Aorta (tissue), 5 donors: ENCODE measurements at regions not wholly inside any gene's neighbourhood (a gene's known extent, or its start where the extent isn't known, plus 50 kb on each side); places are given as distances from the start of the nearest gene placed in this dataset.
"Not testable (repeated sequence)": the region's sequence is repeated elsewhere in the genome, so short reads cannot be mapped to it uniquely, and the experiment has no call there.

ENCODE experiments used
- ATAC-seq: fragments of 200-7000 bp; cut with Tn5 transposase; one replicate; pipeline ENCODE4 v1.9.1; 2022; ENCODE audit warnings: moderate library complexity; ENCODE audit not compliant: low FRiP score
- DNase-seq, 2 donors: peaks; one replicate each; pipeline ENCODE4 v3.0.0-alpha.2; 2020
- H3K27ac ChIP-seq, 2 donors: one replicate each; pipeline ENCODE4 v1.5.1; 2013; ENCODE audit warnings: low read length in 2 of 2, mild to moderate bottlenecking in 2 of 2, moderate library complexity in 2 of 2, control low read depth in 1 of 2, inconsistent platforms in 1 of 2, low read depth in 1 of 2
- H3K27me3 ChIP-seq, 2 donors: one replicate each; pipeline ENCODE4 v1.6.1; 2013; ENCODE audit warnings: control low read depth in 1 of 2, low read length in 1 of 2, mild to moderate bottlenecking in 1 of 2, moderate library complexity in 1 of 2; ENCODE audit not compliant: insufficient read depth in 2 of 2, control insufficient read depth in 1 of 2
- H3K36me3 ChIP-seq, 2 donors: one replicate each; pipeline ENCODE4 v1.6.1; 2013; ENCODE audit warnings: control low read depth in 1 of 2, low read length in 1 of 2, mild to moderate bottlenecking in 1 of 2; ENCODE audit not compliant: insufficient read depth in 2 of 2, control insufficient read depth in 1 of 2
- H3K4me1 ChIP-seq, 2 donors: one replicate each; pipeline ENCODE4 v1.6.1; 2013; ENCODE audit warnings: low read length in 2 of 2, control low read depth in 1 of 2, mild to moderate bottlenecking in 1 of 2, moderate library complexity in 1 of 2; ENCODE audit not compliant: insufficient read depth in 2 of 2, control insufficient read depth in 1 of 2
- H3K4me3 ChIP-seq, 2 donors: one replicate each; pipeline ENCODE4 v1.5.1; 2013; ENCODE audit warnings: low read length in 2 of 2, control low read depth in 1 of 2, mild to moderate bottlenecking in 1 of 2
- H3K9me3 ChIP-seq: one replicate; pipeline ENCODE4 v1.6.1; 2013; ENCODE audit warnings: mild to moderate bottlenecking, low read length; ENCODE audit not compliant: control insufficient read depth
- WGBS, 2 donors: extraction: QIAGEN DNeasy Blood & Tissue Kit; methylation state at CpG; one replicate each; pipeline ENCODE4 v1.1.7; 2013; 5-methylcytosine and 5-hydroxymethylcytosine counted together
- intact Hi-C, 2 donors: fragments of 100-400 bp; cut with DNase I; formaldehyde crosslinking; loops; one replicate each; pipeline versions ENCODE4 v1.14.2 to v1.15.0; 2022
- donor health status: healthy with polysubstance abuse.
- donor health status: Bipolar disorder and iron deficiency.
- donor health status: DM: no; HTN: no; CAD: no.
- donor health status: DM: no; HTN: no; CAD: no.
- donor health status: DM: yes; HTN: yes; CAD: no.

DNA sequence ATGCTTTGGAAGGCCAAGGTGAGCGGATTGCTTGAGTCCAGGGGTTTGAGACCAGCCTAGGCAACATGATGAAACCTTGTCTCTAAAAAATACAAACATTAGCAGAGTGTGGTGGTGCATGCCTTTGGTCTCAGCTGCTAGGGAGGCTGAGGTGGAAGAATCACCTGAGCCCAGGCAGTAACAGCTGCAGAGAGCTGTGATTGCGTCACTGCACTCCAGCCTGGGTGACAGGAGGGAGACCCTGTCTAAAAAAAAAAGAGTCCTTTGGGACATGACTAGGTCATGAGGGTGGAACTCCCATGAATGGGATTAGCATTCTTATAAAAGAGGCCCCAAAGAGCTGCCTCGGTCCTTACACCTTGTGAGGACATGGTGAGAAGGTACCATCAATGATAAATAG, 436.0 kb upstream of the NR5A2 start:
- Histone ChIP-seq H3K4me1 (no peaks in the 10 kb centered on the region), H3K4me3 (no peak overlapping the region), H3K27ac (no peak overlapping the region), H3K36me3 (no peaks in the 10 kb centered on the region), H3K9me3 (no peaks in the 10 kb centered on the region), H3K27me3 (no peaks in the 10 kb centered on the region)
- no peak for ATAC-seq
- no peak for DNase-seq
- intact Hi-C loops, result no loop called here
- 89 to 91% methylated on average over 3 of the region's 3 CpGs for WGBS, 2 donors

GRCh38 chr1:199593475-199593874, 434.0 kb upstream of the NR5A2 start:
- Histone ChIP-seq H3K27me3 (no peaks in the 10 kb centered on the region), H3K4me1 (no peaks in the 10 kb centered on the region), H3K9me3 (no peaks in the 10 kb centered on the region), H3K4me3 (no peak overlapping the region), H3K27ac (no peak overlapping the region), H3K36me3 (no peaks in the 10 kb centered on the region)
- ATAC-seq (no peak), DNase-seq (no peak)
- intact Hi-C loops, result no loop called here
- WGBS, 2 donors, result 78 to 83% methylated on average over 6 of the region's 6 CpGs

DNA sequence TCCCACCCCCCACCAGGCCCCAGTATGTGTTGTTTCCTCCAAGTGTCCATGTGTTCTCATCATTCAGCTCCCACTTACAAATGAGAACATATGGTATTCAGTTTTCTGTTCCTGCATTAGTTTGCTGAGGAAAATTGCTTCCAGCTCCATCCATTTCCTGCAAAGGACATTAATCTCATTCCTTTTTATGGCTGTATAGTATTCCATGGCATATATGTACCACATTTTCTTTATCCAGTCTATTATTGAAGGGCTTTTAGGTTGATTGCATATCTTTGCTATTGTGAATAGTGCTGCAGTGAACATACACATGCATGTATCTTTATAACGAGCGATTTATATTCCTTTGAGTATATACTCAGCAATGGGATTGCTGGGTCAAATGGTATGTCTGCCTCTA, 431.1 kb upstream of the NR5A2 start:
- H3K27ac ChIP-seq, H3K4me3 ChIP-seq, H3K4me1 ChIP-seq, DNase-seq, intact Hi-C loops, ATAC-seq, H3K9me3 ChIP-seq, H3K27me3 ChIP-seq, H3K36me3 ChIP-seq: not testable (repeated sequence)
- WGBS, 2 donors, result 98% methylated on average over 2 of the region's 2 CpGs

- no peak overlapping the region for H3K4me3 ChIP-seq
- H3K36me3 ChIP-seq, result no peaks in the 10 kb centered on the region
- no peaks in the 10 kb centered on the region for H3K27me3 ChIP-seq
- H3K9me3 ChIP-seq, result no peaks in the 10 kb centered on the region
- no peaks in the 10 kb centered on the region for H3K4me1 ChIP-seq
- no peak overlapping the region for H3K27ac ChIP-seq
- intact Hi-C loops, result no loop called here
- DNase-seq, result no peak
- 75 to 94% methylated on average over 3 of the region's 3 CpGs for WGBS, 2 donors
- ATAC-seq, result no peak
Measured at GRCh38 chr1:199597152-199597551, 430.4 kb upstream of the NR5A2 start.

GRCh38 chr1:199608414-199608813, 419.1 kb upstream of the NR5A2 start:
- Histone ChIP-seq H3K36me3 (no peaks in the 10 kb centered on the region), H3K27me3 (no peaks in the 10 kb centered on the region), H3K4me1 (no peaks in the 10 kb centered on the region), H3K4me3 (no peak overlapping the region), H3K9me3 (no peaks in the 10 kb centered on the region), H3K27ac (no peak overlapping the region)
- ATAC-seq (no peak), DNase-seq (no peak)
- intact Hi-C loops, result no loop called here
- WGBS, 2 donors, result 86 to 90% methylated on average over 4 of the region's 4 CpGs

DNA sequence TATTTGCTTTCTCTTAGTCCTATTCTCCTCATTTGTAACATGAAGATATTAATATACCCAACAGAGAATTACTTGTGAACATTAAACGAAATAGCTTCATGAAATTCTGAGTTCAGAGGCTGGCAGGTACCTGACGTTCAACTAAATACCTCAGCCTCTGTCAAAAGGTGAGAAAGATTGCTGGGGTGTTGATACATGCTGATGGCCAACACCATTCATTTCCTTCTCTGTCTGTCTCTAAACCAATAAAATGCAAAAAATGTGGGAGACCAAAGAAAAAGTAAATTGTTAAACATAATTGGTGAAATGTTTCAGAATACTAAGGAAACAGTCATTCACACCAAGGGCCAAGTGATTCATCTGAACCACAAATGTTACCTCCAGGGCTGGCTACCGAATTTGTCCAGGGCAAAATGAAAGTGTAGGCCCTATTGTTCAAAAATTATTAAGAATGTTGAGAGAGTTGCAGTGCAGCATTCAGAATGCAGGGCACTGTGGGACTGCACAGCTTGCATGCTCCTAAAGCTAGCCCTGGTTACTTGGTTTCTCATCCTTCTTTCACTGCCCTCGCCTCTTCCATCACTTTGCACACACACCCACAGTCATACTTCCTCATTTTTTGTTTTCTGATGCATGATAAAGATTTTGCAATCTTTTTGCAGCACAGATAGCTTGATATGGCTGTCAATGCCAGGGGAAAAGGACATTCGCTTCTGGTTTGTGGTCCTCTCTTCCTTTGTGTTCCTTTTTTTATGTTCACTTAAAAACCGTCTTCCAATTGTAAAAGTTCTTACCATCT, 414.3 kb upstream of the NR5A2 start:
- Histone ChIP-seq H3K27ac (no peak overlapping the region), H3K4me1 (no peaks in the 10 kb centered on the region), H3K4me3 (no peak overlapping the region), H3K36me3 (no peaks in the 10 kb centered on the region), H3K27me3 (no peaks in the 10 kb centered on the region), H3K9me3 (no peaks in the 10 kb centered on the region)
- no peak for DNase-seq
- intact Hi-C loops, result no loop called here
- WGBS, 2 donors, result 58 to 71% methylated on average over 6 of the region's 6 CpGs
- ATAC-seq, result no peak

- H3K27ac ChIP-seq, result no peak overlapping the region
- no peak for ATAC-seq
- H3K4me3 ChIP-seq, result no peak overlapping the region
- H3K36me3 ChIP-seq, result no peaks in the 10 kb centered on the region
- no peak for DNase-seq
- H3K9me3 ChIP-seq, result no peaks in the 10 kb centered on the region
- intact Hi-C loops, result no loop called here
- H3K27me3 ChIP-seq, result no peaks in the 10 kb centered on the region
- 0 to 3% methylated on average over 1 of the region's 1 CpG for WGBS, 2 donors
- no peaks in the 10 kb centered on the region for H3K4me1 ChIP-seq
Measured at GRCh38 chr1:199616947-199617346, 410.6 kb upstream of the NR5A2 start.

- Histone ChIP-seq H3K36me3 (no peaks in the 10 kb centered on the region), H3K27ac (no peak overlapping the region), H3K4me3 (no peak overlapping the region), H3K4me1 (no peaks in the 10 kb centered on the region), H3K27me3 (no peaks in the 10 kb centered on the region), H3K9me3 (no peaks in the 10 kb centered on the region)
- DNase-seq, result no peak
- WGBS, 2 donors, result 42 to 48% methylated on average over 4 of the region's 4 CpGs
- intact Hi-C loops, result no loop called here
- ATAC-seq, result no peak
Measured at GRCh38 chr1:199619223-199619622, 408.3 kb upstream of the NR5A2 start.

GRCh38 chr1:199626228-199626627, 401.3 kb upstream of the NR5A2 start:
- H3K4me3 ChIP-seq, H3K27me3 ChIP-seq, H3K36me3 ChIP-seq, intact Hi-C loops, H3K4me1 ChIP-seq, ATAC-seq, H3K27ac ChIP-seq, DNase-seq, H3K9me3 ChIP-seq: not testable (repeated sequence)
- WGBS, 2 donors, result 87 to 89% methylated on average over 3 of the region's 3 CpGs
